ENCODE measurements at regions not wholly inside any gene's neighbourhood (a gene's known extent, or its start where the extent isn't known, plus 50 kb on each side); places are given as distances from the start of the nearest gene placed in this dataset.

DNA sequence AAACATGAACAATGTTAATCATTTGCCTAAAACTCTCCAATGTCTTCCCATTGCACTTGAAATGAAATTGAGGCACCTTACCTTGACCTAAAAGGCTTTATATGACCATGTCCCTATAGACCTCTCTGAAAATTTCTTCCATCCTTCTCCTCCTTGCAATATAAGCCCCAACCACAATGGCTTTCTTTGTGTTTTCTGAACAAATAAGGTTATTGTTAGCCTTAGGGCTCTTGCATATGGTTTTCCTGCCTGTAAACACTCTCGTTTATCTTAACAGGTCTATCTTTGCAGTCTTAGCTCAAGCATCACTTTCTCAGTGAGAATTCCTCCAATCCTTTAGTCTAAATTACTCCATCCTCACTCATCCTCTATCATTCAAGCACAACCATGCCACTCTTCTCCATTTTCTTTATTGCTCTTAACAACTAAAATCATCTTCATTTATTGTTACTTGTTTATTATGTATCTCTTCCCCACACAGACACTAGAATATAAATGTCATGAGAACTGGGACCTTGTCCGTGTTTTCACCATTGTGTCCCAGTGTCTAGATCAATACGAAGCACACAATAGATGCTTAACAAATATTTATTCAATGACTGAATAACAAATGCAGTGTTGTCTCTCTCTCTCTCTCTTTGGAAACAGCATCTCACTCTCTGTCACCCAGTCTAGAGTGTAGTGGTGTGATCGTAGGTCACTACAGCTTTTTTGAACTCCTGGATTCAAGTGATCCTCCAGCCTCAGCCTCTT, 129.3 kb downstream of the RDH14 start:
- no peak for DNase-seq (ENCODE audit: low read depth)
- no peak overlapping the region for H3K4me3 ChIP-seq (ENCODE audit: low read depth, low read length)
- TF ChIP-seq, protein P1, sequence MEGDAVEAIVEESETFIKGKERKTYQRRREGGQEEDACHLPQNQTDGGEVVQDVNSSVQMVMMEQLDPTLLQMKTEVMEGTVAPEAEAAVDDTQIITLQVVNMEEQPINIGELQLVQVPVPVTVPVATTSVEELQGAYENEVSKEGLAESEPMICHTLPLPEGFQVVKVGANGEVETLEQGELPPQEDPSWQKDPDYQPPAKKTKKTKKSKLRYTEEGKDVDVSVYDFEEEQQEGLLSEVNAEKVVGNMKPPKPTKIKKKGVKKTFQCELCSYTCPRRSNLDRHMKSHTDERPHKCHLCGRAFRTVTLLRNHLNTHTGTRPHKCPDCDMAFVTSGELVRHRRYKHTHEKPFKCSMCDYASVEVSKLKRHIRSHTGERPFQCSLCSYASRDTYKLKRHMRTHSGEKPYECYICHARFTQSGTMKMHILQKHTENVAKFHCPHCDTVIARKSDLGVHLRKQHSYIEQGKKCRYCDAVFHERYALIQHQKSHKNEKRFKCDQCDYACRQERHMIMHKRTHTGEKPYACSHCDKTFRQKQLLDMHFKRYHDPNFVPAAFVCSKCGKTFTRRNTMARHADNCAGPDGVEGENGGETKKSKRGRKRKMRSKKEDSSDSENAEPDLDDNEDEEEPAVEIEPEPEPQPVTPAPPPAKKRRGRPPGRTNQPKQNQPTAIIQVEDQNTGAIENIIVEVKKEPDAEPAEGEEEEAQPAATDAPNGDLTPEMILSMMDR (IDR thresholded peaks at IDR 0.05; ENCODE audit: insufficient read depth, low read depth, low read length) = no peak

DNA sequence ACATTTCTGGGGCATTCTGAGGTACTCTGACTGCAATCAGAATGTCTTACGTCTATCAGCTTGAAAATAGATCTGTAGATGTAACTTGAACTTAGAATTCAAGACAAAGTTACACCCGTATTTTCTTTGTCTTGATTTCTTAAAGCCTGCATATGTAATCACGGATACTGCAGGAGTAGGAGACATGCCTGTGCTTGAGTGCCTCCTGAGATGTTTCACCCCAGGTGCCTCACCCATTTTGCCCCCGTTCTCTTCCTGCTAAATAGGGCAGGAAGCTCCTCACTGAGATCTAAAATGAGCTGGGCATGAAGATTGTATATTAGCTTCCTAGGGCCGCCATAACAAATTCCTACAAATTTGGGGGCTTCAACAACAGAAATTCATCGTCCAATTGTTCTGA, 131.9 kb downstream of the RDH14 start:
- no peak overlapping the region for H3K4me3 ChIP-seq (ENCODE audit: low read depth, low read length)
- DNase-seq (ENCODE audit: low read depth) = no peak
- TF ChIP-seq, protein P1 (IDR thresholded peaks at IDR 0.05; ENCODE audit: insufficient read depth, low read depth, low read length) = no peak

DNA sequence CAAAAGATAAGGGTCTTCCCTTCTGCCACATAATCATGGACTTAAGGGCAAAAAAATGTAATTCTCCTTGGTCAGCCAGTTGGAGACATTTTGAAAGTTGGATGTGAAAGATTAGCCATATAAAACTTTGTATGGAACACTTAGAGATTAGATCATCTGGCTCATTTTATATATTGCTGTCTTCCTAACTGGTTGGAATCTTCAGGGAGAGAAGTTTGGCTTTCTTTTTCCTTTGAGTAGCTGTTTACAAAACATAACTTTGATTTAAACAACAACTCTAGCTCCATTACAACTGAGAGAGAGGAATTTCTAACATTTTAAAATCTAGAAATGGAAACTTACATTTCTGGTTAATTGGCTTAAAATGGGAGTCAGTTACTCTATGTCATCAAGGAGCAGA, 132.7 kb downstream of the RDH14 start:
- DNase-seq (ENCODE audit: low read depth) = no peak
- TF ChIP-seq, protein P1 (IDR thresholded peaks at IDR 0.05; ENCODE audit: insufficient read depth, low read depth, low read length) = no peak
- no peak overlapping the region for H3K4me3 ChIP-seq (ENCODE audit: low read depth, low read length)

DNA sequence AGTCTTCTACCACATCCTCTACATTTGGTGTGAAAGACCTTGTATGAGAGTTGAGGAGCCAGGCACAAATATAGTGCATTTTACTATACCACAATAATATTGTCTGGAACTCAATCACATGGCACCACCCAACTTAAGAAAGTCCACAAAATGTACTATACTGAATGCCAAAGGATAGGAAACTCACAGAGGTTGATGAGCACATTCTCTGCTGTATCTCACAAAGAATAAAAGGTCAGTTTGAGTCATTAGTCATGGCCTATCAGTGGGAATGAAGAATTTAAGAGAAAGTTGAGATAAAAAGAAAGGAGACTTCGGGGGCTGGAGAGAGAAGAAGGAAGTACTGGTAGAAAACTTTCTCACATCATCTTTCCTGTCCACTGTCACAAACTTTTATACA, 134.3 kb downstream of the RDH14 start:
- no peak for DNase-seq (ENCODE audit: low read depth)
- no peak overlapping the region for H3K4me3 ChIP-seq (ENCODE audit: low read depth, low read length)
- TF ChIP-seq, protein P1 (IDR thresholded peaks at IDR 0.05; ENCODE audit: insufficient read depth, low read depth, low read length) = no peak

DNA sequence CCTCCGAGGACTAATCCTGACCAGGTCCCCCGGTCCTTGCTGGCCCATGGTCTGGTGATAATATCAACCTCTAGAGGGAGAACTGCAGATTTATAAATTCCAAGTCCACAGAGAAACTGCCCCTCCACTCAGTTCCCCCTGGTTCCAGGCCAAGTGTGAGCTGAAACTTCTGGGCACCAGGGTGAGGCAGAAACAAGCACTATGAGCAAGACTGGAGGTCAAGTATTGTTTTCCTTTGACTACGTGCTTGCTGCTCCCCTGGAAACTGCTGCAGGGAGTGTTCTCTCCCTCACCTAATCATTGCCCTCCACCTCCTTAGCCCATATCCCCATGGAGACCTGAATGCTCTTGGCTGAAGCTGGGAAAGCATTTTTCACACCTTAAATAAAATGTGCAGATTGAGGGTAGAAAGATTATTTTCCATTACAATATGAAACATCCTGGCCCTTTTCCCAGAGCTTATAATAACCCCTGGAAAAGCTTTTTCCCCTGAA, 135.2 kb downstream of the RDH14 start:
- TF ChIP-seq, protein P1 (IDR thresholded peaks at IDR 0.05; ENCODE audit: insufficient read depth, low read depth, low read length) = no peak
- no peak overlapping the region for H3K4me3 ChIP-seq (ENCODE audit: low read depth, low read length)
- no peak for DNase-seq (ENCODE audit: low read depth)

DNA sequence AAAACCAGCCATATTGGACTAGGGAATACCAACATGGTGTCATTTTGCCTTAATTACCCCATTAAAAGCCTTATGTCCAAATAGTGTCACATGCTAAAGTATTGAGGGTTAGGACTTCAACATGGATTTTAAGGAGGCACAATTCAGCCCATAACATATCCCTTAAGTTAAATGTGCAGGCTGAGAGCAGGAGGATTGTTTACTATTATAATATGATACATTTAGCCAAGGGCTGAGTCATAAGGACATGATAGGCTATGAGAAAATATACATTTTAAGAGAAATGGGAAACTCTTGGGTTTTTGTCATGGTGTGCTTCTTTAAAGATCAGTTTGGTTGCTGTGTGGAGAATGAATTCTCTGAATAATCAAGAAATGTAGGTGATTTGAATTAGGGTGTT, 136.8 kb downstream of the RDH14 start:
- DNase-seq (ENCODE audit: low read depth) = no peak
- TF ChIP-seq, protein P1 (IDR thresholded peaks at IDR 0.05; ENCODE audit: insufficient read depth, low read depth, low read length) = no peak
- H3K4me3 ChIP-seq (ENCODE audit: low read depth, low read length) = no peak overlapping the region

Data from fibroblast of villous mesenchyme (primary cell).